Neural cell (in vitro differentiated cells): ENCODE measurements at regions not wholly inside any gene's neighbourhood (a gene's known extent, or its start where the extent isn't known, plus 50 kb on each side); places are given as distances from the start of the nearest gene placed in this dataset.

Experiments
- H2AFZ ChIP-seq: fragments of 200-600, 300-800 bp; sonication (generic), shearing (Covaris generic); 2 replicates; pipeline ENCODE4 v1.6.0; 2014; ENCODE audit warnings: low read depth, mild to moderate bottlenecking, antibody characterized with exemption, low read length, moderate library complexity
- H3F3A ChIP-seq: fragments of 200-600 bp; shearing (Covaris generic); 2 replicates; pipeline ENCODE4 v1.6.1; 2016; ENCODE audit warnings: mild to moderate bottlenecking, moderate library complexity, mixed read lengths, antibody characterized with exemption, low read length; ENCODE audit not compliant: insufficient read depth, poor library complexity, severe bottlenecking
- H3K27ac ChIP-seq: fragments of 200-600, 300-800 bp; sonication (generic), shearing (Covaris generic); 2 replicates; pipeline ENCODE4 v1.5.1; 2014; ENCODE audit warnings: mild to moderate bottlenecking, low read length, moderate library complexity
- H3K27me3 ChIP-seq: fragments of 300-800, 200-600 bp; sonication (generic), shearing (Covaris generic); 2 replicates; pipeline ENCODE4 v1.6.0; 2014; ENCODE audit warnings: mild to moderate bottlenecking, low read depth, low read length, moderate library complexity; ENCODE audit not compliant: insufficient read depth
- H3K36me3 ChIP-seq: fragments of 300-800, 200-600 bp; sonication (generic), shearing (Covaris generic); 2 replicates; pipeline ENCODE4 v1.5.1; 2014; ENCODE audit warnings: mild to moderate bottlenecking, antibody characterized with exemption, low read length, moderate library complexity; ENCODE audit not compliant: insufficient read depth
- H3K4me2 ChIP-seq: fragments of 300-800, 200-600 bp; sonication (generic), shearing (Covaris generic); 2 replicates; pipeline ENCODE4 v1.6.0; 2014; ENCODE audit warnings: mild to moderate bottlenecking, low read length
- H3K4me3 ChIP-seq: fragments of 300-800, 200-600 bp; sonication (generic), shearing (Covaris generic); 2 replicates; pipeline ENCODE4 v1.5.1; 2014; ENCODE audit warnings: mild to moderate bottlenecking, low read length, moderate library complexity
- H3K79me2 ChIP-seq: fragments of 200-600 bp; shearing (Covaris generic); replicated peaks from 2 replicates; pipeline ENCODE4 v1.6.0; 2014; ENCODE audit warnings: mild to moderate bottlenecking, low read length, moderate library complexity; ENCODE audit not compliant: insufficient read depth
- H3K9ac ChIP-seq: fragments of 300-800, 200-600 bp; sonication (generic), shearing (Covaris generic); 2 replicates; pipeline ENCODE4 v1.6.1; 2016; ENCODE audit warnings: mild to moderate bottlenecking, low read length, mixed read lengths
- H3K9me2 ChIP-seq: fragments of 200-600 bp; shearing (Covaris generic); 2 replicates; pipeline ENCODE4 v1.6.1; 2016; ENCODE audit warnings: mild to moderate bottlenecking, low read length, mixed read lengths; ENCODE audit not compliant: insufficient read depth
- H3K9me3 ChIP-seq: fragments of 200-600, 300-800 bp; sonication (generic), shearing (Covaris generic); 2 replicates; pipeline ENCODE4 v1.6.1; 2016; ENCODE audit warnings: mild to moderate bottlenecking, mixed run types, low read length, moderate library complexity, mixed read lengths
- H4K20me1 ChIP-seq: fragments of 200-600 bp; shearing (Covaris generic); 2 replicates; pipeline ENCODE4 v1.6.1; 2016; ENCODE audit warnings: mild to moderate bottlenecking, mixed run types; ENCODE audit not compliant: insufficient read depth
- EP300 ChIP-seq: fragments of 450-650 bp; conservative IDR thresholded peaks from 2 replicates; pipeline ENCODE4 v1.6.1; 2014; ENCODE audit warnings: antibody characterized with exemption, mild to moderate bottlenecking, moderate library complexity; ENCODE audit not compliant: poor library complexity, severe bottlenecking
- EZH2 ChIP-seq: fragments of 200-600, 300-800 bp; shearing (Covaris generic), sonication (generic); IDR thresholded peaks from 2 replicates; pipeline ENCODE4 v1.6.1; 2014; ENCODE audit warnings: antibody characterized with exemption, low read length, borderline replicate concordance, mild to moderate bottlenecking; ENCODE audit not compliant: insufficient read depth, poor library complexity, severe bottlenecking
- MXI1 ChIP-seq: fragments of 450-650 bp; conservative IDR thresholded peaks from 2 replicates; pipeline ENCODE4 v1.6.1; 2014; ENCODE audit warnings: antibody characterized with exemption, mild to moderate bottlenecking; ENCODE audit not compliant: poor library complexity, severe bottlenecking
- POLR2AphosphoS5 ChIP-seq: IDR thresholded peaks from 2 replicates; pipeline ENCODE4 v1.6.1; 2012
- RAD21 ChIP-seq: fragments of 450-650 bp; conservative IDR thresholded peaks from 2 replicates; pipeline ENCODE4 v1.6.1; 2014; ENCODE audit warnings: antibody characterized with exemption, mild to moderate bottlenecking, moderate library complexity
- SMC3 ChIP-seq: fragments of 450-650 bp; conservative IDR thresholded peaks from 2 replicates; pipeline ENCODE4 v1.6.1; 2014; ENCODE audit warnings: antibody characterized with exemption, mild to moderate bottlenecking, moderate library complexity; ENCODE audit not compliant: poor library complexity
- TAF1 ChIP-seq: IDR thresholded peaks from 2 replicates; pipeline ENCODE4 v1.6.1; 2012; ENCODE audit warnings: low read depth
- TF ChIP-seq, protein P1 (sequence below): fragments of 450-650 bp; IDR thresholded peaks from 2 replicates; pipeline ENCODE4 v1.5.1; 2014; ENCODE audit warnings: antibody characterized with exemption, mild to moderate bottlenecking, moderate library complexity; ENCODE audit not compliant: poor library complexity, severe bottlenecking
- TF ChIP-seq, protein P2 (sequence below): IDR thresholded peaks from 2 replicates; pipeline ENCODE4 v1.6.1; 2012; ENCODE audit warnings: borderline replicate concordance

DNA sequence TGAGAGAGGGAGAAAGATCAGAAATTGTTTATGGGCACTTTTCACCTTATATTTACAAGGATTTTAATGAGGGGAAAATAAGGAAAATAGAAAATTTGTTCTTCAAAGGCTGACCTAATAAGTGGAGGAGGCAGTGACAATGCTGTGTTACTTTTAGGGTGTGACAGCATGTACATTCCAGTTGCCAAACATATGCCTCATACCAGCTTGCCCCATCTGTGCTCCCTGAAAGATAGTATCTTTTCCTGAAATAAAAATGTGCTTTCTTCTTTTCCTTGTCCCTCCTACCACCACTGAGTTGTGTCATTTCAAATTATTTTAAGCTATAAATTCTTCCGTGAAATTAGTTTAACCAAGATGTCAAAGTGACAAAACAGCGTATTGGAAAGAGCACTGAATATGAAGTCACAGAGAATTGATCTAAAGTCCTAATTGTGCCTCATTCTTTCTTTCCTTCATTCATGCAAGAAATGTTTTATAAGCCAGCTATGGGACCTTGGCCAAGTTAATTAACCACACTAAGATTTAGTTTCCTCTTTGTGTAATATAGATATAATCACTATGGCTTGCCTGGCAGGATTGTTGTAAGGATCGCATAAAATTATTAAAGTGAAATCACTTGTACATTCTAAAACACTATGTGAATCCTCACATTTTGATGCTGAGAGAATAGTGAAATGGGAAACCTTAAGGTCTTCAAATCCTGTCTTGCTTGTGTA is 1307.5 kb upstream of the TENM4 start:
- Histone ChIP-seq H3K36me3 (no peaks in the 10 kb centered on the region), H3K27ac (no peak overlapping the region), H3K79me2 (no peaks in the 10 kb centered on the region), H3K4me2 (no peak overlapping the region), H3K4me3 (no peak overlapping the region), H3K27me3 (no peaks in the 10 kb centered on the region), H3F3A (no peaks in the 10 kb centered on the region), H3K9me2 (no peaks in the 10 kb centered on the region), H3K9me3 (no peaks in the 10 kb centered on the region), H4K20me1 (no peaks in the 10 kb centered on the region), H3K9ac (no peak overlapping the region), H2AFZ (no peak overlapping the region)
- TF ChIP-seq POLR2AphosphoS5 (no peak), RAD21 (no peak), EP300 (no peak)
- TF ChIP-seq, protein P1, sequence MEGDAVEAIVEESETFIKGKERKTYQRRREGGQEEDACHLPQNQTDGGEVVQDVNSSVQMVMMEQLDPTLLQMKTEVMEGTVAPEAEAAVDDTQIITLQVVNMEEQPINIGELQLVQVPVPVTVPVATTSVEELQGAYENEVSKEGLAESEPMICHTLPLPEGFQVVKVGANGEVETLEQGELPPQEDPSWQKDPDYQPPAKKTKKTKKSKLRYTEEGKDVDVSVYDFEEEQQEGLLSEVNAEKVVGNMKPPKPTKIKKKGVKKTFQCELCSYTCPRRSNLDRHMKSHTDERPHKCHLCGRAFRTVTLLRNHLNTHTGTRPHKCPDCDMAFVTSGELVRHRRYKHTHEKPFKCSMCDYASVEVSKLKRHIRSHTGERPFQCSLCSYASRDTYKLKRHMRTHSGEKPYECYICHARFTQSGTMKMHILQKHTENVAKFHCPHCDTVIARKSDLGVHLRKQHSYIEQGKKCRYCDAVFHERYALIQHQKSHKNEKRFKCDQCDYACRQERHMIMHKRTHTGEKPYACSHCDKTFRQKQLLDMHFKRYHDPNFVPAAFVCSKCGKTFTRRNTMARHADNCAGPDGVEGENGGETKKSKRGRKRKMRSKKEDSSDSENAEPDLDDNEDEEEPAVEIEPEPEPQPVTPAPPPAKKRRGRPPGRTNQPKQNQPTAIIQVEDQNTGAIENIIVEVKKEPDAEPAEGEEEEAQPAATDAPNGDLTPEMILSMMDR = no peak

GRCh38 chr11:80746300-80746699 is 1305.5 kb upstream of the TENM4 start:
- H3K9me3 ChIP-seq = no peaks in the 10 kb centered on the region
- H3K9me2 ChIP-seq = no peaks in the 10 kb centered on the region
- H3K4me3 ChIP-seq = no peak overlapping the region
- H3K36me3 ChIP-seq = no peaks in the 10 kb centered on the region
- no peaks in the 10 kb centered on the region for H4K20me1 ChIP-seq
- H3F3A ChIP-seq = no peaks in the 10 kb centered on the region
- H2AFZ ChIP-seq = no peak overlapping the region
- H3K9ac ChIP-seq = no peak overlapping the region
- no peaks in the 10 kb centered on the region for H3K79me2 ChIP-seq
- no peaks in the 10 kb centered on the region for H3K27me3 ChIP-seq
- no peak overlapping the region for H3K4me2 ChIP-seq
- TF ChIP-seq, protein P1 = no peak
- TF ChIP-seq SMC3 (no peak), RAD21 (no peak), POLR2AphosphoS5 (no peak), MXI1 (no peak), TAF1 (no peak), EP300 (no peak), EZH2 (no peak)
- TF ChIP-seq, protein P2, sequence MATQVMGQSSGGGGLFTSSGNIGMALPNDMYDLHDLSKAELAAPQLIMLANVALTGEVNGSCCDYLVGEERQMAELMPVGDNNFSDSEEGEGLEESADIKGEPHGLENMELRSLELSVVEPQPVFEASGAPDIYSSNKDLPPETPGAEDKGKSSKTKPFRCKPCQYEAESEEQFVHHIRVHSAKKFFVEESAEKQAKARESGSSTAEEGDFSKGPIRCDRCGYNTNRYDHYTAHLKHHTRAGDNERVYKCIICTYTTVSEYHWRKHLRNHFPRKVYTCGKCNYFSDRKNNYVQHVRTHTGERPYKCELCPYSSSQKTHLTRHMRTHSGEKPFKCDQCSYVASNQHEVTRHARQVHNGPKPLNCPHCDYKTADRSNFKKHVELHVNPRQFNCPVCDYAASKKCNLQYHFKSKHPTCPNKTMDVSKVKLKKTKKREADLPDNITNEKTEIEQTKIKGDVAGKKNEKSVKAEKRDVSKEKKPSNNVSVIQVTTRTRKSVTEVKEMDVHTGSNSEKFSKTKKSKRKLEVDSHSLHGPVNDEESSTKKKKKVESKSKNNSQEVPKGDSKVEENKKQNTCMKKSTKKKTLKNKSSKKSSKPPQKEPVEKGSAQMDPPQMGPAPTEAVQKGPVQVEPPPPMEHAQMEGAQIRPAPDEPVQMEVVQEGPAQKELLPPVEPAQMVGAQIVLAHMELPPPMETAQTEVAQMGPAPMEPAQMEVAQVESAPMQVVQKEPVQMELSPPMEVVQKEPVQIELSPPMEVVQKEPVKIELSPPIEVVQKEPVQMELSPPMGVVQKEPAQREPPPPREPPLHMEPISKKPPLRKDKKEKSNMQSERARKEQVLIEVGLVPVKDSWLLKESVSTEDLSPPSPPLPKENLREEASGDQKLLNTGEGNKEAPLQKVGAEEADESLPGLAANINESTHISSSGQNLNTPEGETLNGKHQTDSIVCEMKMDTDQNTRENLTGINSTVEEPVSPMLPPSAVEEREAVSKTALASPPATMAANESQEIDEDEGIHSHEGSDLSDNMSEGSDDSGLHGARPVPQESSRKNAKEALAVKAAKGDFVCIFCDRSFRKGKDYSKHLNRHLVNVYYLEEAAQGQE = no peak
- H3K27ac ChIP-seq = no peak overlapping the region
